ENCODE measurements at regions not wholly inside any gene's neighbourhood (a gene's known extent, or its start where the extent isn't known, plus 50 kb on each side); places are given as distances from the start of the nearest gene placed in this dataset.
"Not testable (repeated sequence)": the region's sequence is repeated elsewhere in the genome, so short reads cannot be mapped to it uniquely, and the experiment has no call there.

GRCh38 chr5:58314356-58315210, 145.3 kb downstream of the PLK2 start:
- no peak overlapping the region for H3K27ac Mint-ChIP-seq
- no peak for ATAC-seq
- POLR2A ChIA-PET, result no interaction called here
- H3K27me3 Mint-ChIP-seq, result peaks cover 0 to 8% (median 3%) of the 10 kb centered on the region in 5 donors
- DNase-seq, result no peak
- peaks cover 0 to 4% (median 0%) of the 10 kb centered on the region in 9 donors for H3K9me3 Mint-ChIP-seq
- no peaks in the 10 kb centered on the region for H3K36me3 Mint-ChIP-seq
- H3K4me3 Mint-ChIP-seq, result no peak overlapping the region
- no peaks in the 10 kb centered on the region for H3K4me1 Mint-ChIP-seq

DNA sequence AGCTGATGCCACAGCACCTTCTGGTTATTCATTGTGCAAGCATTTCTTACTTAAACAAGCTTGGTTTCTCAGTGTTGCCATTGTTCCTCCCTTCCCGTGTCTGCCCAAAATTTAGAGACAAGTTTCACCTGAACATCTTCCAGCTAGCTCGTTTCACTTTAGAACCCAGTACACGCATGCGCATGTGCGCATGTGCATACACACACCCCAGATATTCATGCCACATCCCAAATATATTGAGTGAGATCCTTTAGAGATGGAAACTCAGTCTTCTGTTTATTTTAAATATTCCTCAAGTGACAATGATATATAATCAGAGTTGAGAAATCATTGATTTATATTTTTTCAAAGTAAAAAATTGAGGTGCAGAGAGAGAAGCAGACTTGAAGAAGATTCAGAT, 147.6 kb downstream of the PLK2 start:
- H3K4me3 Mint-ChIP-seq, result no peak overlapping the region
- POLR2A ChIA-PET, result no interaction called here
- no peaks in the 10 kb centered on the region for H3K4me1 Mint-ChIP-seq
- H3K9me3 Mint-ChIP-seq, result peaks cover 0 to 4% (median 0%) of the 10 kb centered on the region in 9 donors
- ATAC-seq (no peak), DNase-seq (no peak)
- H3K27me3 Mint-ChIP-seq, result peaks cover 0 to 11% (median 2%) of the 10 kb centered on the region in 5 donors
- H3K36me3 Mint-ChIP-seq, result no peaks in the 10 kb centered on the region
- no peak overlapping the region for H3K27ac Mint-ChIP-seq

GRCh38 chr5:58311526-58311925, 148.4 kb downstream of the PLK2 start:
- peaks cover 0 to 4% (median 0%) of the 10 kb centered on the region in 9 donors for H3K9me3 Mint-ChIP-seq
- H3K4me3 Mint-ChIP-seq, result no peak overlapping the region
- no peaks in the 10 kb centered on the region for H3K36me3 Mint-ChIP-seq
- no peak overlapping the region for H3K27ac Mint-ChIP-seq
- POLR2A ChIA-PET, result no interaction called here
- ATAC-seq (no peak), DNase-seq (no peak)
- peaks cover 0 to 11% (median 2%) of the 10 kb centered on the region in 5 donors for H3K27me3 Mint-ChIP-seq
- no peaks in the 10 kb centered on the region for H3K4me1 Mint-ChIP-seq

DNA sequence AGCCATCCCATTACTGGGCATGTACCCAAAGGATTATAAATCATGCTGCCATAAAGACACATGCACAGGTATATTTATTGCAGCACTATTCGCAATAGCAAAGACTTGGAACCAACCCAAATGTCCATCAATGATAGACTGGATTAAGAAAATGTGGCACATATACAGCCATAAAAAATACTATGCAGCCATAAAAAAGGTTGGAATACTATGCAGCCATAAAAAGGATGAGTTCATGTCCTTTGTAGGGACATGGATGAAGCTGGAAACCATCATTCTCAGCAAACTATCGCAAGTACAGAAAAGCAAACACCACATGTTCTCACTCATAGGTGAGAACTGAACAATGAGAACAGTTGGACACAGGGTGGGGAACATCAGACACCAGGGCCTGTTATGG, 151.5 kb downstream of the PLK2 start:
- H3K27ac Mint-ChIP-seq, H3K4me3 Mint-ChIP-seq, H3K36me3 Mint-ChIP-seq, H3K4me1 Mint-ChIP-seq, DNase-seq, H3K9me3 Mint-ChIP-seq, ATAC-seq, POLR2A ChIA-PET: not testable (repeated sequence)
- H3K27me3 Mint-ChIP-seq, result peaks cover 0 to 11% (median 2%) of the 10 kb centered on the region in 5 donors

DNA sequence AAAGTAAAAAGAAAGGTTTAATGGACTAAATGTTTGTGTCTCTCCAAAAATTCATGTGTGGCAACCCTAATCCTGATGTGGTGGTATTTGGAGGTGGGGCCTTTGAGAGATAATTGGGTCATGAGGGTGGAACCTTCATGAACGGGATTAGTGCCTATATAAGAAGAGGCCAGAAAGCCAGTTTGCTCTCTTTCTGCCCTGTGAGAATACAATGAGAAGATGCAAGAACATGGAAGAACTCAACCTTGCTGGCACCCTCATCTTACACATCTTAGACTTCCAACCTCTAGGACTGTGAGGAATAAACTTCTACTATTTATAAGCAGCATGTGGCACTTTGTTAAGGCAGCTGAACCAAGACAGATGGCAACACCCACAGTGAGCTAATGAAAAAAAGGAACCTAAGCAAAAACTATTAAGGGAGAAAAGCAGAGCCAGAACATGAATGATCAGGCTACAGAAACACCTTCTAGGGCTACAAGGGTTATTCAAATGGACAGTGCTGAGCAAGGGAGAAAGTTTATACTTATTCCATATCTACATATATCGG, 159.5 kb downstream of the PLK2 start:
- Mint-ChIP-seq H3K27me3 (no peaks in the 10 kb centered on the region), H3K36me3 (no peaks in the 10 kb centered on the region), H3K9me3 (peaks cover 0 to 2% (median 0%) of the 10 kb centered on the region in 9 donors), H3K4me1 (no peaks in the 10 kb centered on the region), H3K4me3 (no peak overlapping the region), H3K27ac (no peak overlapping the region)
- ATAC-seq (no peak), DNase-seq (no peak)
- POLR2A ChIA-PET, result interaction anchor here (0.6 kb wide), 1 partner anchor 1916 kb away, joined by 3 read pairs; no protein-coding TSS in a partner anchor

- no peak overlapping the region for H3K4me3 Mint-ChIP-seq
- no peaks in the 10 kb centered on the region for H3K4me1 Mint-ChIP-seq
- POLR2A ChIA-PET, result no interaction called here
- no peak overlapping the region for H3K27ac Mint-ChIP-seq
- peaks cover 0 to 3% (median 0%) of the 10 kb centered on the region in 5 donors for H3K27me3 Mint-ChIP-seq
- DNase-seq (no peak), ATAC-seq (no peak)
- H3K36me3 Mint-ChIP-seq, result no peaks in the 10 kb centered on the region
- peaks cover 0 to 2% (median 0%) of the 10 kb centered on the region in 9 donors for H3K9me3 Mint-ChIP-seq
Measured at GRCh38 chr5:58299256-58299655, 160.6 kb downstream of the PLK2 start.

DNA sequence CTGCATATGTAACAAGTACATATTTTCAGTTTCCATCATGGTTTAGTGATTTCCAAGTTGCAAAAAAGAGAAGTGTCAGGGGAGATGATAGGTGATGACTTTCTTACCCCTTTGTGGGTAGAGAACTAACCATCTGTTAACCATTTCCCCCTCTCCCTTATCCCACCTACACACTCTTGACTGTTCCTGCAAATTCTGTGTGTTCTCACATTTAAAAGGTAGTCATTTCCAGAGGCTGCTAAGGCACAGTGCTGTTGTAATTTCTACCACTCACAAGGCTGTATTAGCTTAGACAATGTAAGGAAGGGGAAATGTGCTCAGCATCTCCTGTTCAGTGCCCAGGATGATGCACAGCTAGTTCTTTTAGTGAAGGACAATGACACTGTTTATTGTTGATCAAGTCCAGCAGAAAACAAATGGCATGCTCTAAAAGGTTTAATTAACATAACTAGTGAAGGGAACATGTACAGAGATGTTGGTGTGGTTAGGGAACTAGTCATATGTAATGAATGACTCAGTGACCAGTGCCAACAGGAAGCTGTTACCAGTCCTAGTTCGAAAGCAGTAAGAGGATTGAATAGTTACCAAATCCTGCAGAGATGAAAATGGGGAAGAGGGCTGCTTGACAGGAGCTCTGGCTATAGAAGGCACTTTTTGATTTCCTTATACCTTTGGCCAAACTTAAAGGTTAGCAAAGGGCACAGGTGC, 165.1 kb downstream of the PLK2 start:
- Mint-ChIP-seq H3K27ac (no peak overlapping the region), H3K27me3 (peaks cover 0 to 6% (median 0%) of the 10 kb centered on the region in 5 donors), H3K9me3 (no peaks in the 10 kb centered on the region), H3K4me3 (no peak overlapping the region), H3K4me1 (no peaks in the 10 kb centered on the region), H3K36me3 (no peaks in the 10 kb centered on the region)
- ATAC-seq, result no peak
- no peak for DNase-seq
- POLR2A ChIA-PET, result no interaction called here

- H3K4me3 Mint-ChIP-seq, H3K27ac Mint-ChIP-seq, DNase-seq, ATAC-seq, POLR2A ChIA-PET, H3K27me3 Mint-ChIP-seq, H3K36me3 Mint-ChIP-seq, H3K4me1 Mint-ChIP-seq, H3K9me3 Mint-ChIP-seq: not testable (repeated sequence)
Measured at GRCh38 chr5:58288275-58288674, 171.6 kb downstream of the PLK2 start.

DNA sequence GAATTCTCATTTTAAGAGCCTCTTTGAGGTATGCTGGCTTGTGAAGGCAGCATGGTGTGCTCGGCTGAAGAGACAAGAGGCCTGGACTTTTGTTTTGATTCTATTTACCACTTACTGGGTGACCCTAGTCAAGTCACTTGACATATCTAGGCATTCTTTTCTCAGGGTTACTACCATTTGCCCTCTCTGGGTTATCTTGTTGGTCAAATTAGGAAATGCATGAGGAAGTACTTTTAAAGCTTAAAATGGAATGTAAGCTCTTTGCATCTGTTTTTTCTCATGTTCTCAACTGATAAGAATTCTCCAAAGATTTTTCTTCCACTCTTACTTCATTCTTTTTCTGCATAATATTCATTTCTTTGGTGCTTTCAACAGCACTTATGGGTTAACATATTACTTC, 173.1 kb downstream of the PLK2 start:
- DNase-seq, result no peak
- H3K36me3 Mint-ChIP-seq, result no peaks in the 10 kb centered on the region
- H3K4me1 Mint-ChIP-seq, result no peaks in the 10 kb centered on the region
- POLR2A ChIA-PET, result no interaction called here
- H3K4me3 Mint-ChIP-seq, result no peak overlapping the region
- peaks cover 0 to 6% (median 0%) of the 10 kb centered on the region in 5 donors for H3K27me3 Mint-ChIP-seq
- H3K27ac Mint-ChIP-seq, result no peak overlapping the region
- H3K9me3 Mint-ChIP-seq, result peaks cover 0 to 4% (median 0%) of the 10 kb centered on the region in 9 donors
- no peak for ATAC-seq

DNA sequence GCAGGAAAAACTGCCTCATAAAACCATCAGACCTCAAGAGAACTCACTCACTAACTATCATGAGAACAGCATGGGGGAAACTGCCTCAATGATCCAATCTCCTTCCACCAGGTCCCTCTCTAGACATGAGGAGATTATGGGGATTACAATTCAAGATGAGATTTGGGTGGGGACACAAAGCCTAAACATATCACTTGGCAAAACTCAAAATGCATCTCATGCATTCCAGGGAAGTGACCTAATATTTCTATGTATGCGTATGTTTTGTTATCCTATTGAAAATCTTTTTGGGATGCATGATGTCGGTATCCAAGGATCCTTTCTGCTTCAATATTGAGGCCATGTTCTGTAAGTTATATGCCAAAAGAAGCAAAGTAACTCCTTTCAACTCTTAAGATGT, 174.0 kb downstream of the PLK2 start:
- peaks cover 0 to 6% (median 0%) of the 10 kb centered on the region in 5 donors for H3K27me3 Mint-ChIP-seq
- H3K4me1 Mint-ChIP-seq, result no peaks in the 10 kb centered on the region

DNA sequence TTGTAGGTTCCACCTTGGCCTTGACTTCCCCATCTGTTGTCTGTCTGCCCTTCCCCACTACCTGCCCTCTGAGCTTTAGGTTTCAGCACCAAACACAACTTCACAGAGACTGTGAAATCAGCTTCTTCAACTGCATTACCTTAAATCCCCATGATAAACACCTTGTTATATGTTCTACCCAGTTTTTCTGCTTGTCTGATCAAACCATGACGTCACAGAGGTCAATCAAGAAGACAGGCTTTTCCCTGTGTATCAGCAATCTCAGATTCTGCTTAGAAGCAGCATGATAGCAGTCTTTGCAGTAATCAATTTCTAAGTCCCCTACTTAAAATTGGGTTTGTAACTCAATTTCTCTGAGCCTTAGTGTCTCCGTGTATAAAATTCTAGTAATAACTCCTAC, 175.0 kb downstream of the PLK2 start:
- H3K36me3 Mint-ChIP-seq, result no peaks in the 10 kb centered on the region
- H3K27me3 Mint-ChIP-seq, result peaks cover 0 to 7% (median 0%) of the 10 kb centered on the region in 5 donors
- DNase-seq (no peak), ATAC-seq (no peak)
- POLR2A ChIA-PET, result no interaction called here
- H3K4me1 Mint-ChIP-seq, result no peaks in the 10 kb centered on the region
- peaks cover 0 to 4% (median 0%) of the 10 kb centered on the region in 9 donors for H3K9me3 Mint-ChIP-seq
- no peak overlapping the region for H3K27ac Mint-ChIP-seq
- H3K4me3 Mint-ChIP-seq, result no peak overlapping the region

More for the DNA sequence above, 174.0 kb downstream of the PLK2 start:
- Mint-ChIP-seq H3K27ac (no peak overlapping the region), H3K4me3 (no peak overlapping the region), H3K9me3 (peaks cover 0 to 4% (median 0%) of the 10 kb centered on the region in 9 donors), H3K36me3 (no peaks in the 10 kb centered on the region)
- POLR2A ChIA-PET, result no interaction called here
- no peak for ATAC-seq
- DNase-seq, result no peak

- H3K4me1 Mint-ChIP-seq, result no peaks in the 10 kb centered on the region
- no peak for ATAC-seq
- peaks cover 0 to 18% (median 3%) of the 10 kb centered on the region in 5 donors for H3K27me3 Mint-ChIP-seq
- POLR2A ChIA-PET, result no interaction called here
- H3K4me3 Mint-ChIP-seq, result no peak overlapping the region
- no peaks in the 10 kb centered on the region for H3K36me3 Mint-ChIP-seq
- DNase-seq, result no peak
- H3K27ac Mint-ChIP-seq, result no peak overlapping the region
- H3K9me3 Mint-ChIP-seq, result no peaks in the 10 kb centered on the region
Measured at GRCh38 chr5:58281189-58281588, 178.7 kb downstream of the PLK2 start.

DNA sequence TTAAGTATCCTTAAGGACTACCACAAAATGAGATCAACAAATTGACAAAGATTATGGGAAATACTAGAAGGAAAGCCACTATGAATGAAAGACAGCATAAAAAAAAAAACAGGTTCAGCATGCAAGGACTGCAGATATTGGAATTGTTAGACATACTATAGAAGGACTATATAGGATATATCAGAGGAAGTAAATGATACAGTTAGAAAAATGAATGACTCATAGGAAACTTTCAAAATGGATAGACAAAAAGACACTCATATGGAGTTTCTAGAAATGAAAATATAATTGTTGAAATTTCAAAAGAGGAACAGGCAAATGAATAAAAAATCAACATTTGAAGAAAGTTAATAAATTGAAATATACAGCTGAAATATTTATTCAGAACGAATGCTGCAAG, 180.6 kb downstream of the PLK2 start:
- POLR2A ChIA-PET, result no interaction called here
- H3K9me3 Mint-ChIP-seq, result no peaks in the 10 kb centered on the region
- H3K27ac Mint-ChIP-seq, result no peak overlapping the region
- H3K4me1 Mint-ChIP-seq, result no peaks in the 10 kb centered on the region
- no peak overlapping the region for H3K4me3 Mint-ChIP-seq
- ATAC-seq (no peak), DNase-seq (no peak)
- no peaks in the 10 kb centered on the region for H3K36me3 Mint-ChIP-seq
- peaks cover 0 to 18% (median 3%) of the 10 kb centered on the region in 5 donors for H3K27me3 Mint-ChIP-seq

Data from naive thymus-derived CD8-positive, alpha-beta T cell (primary cell).